ENCODE measurements at regions not wholly inside any gene's neighbourhood (a gene's known extent, or its start where the extent isn't known, plus 50 kb on each side); places are given as distances from the start of the nearest gene placed in this dataset.

GRCh38 chr11:81159900-81160299 is 1573.8 kb downstream of the FAM181B start:
- TF ChIP-seq CTCF (conservative IDR thresholded peaks at IDR 0.05 in 1 of 2, IDR thresholded peaks at IDR 0.05 in 1 of 2; ENCODE audit: extremely low read depth in 1 of 2, insufficient read depth in 1 of 2, low read depth in 1 of 2, low read length in 2 of 2) = no peak
- no peak for TF ChIP-seq EZH2 (IDR thresholded peaks at IDR 0.05; ENCODE audit: borderline replicate concordance, low read length)

Measured in mammary epithelial cell (primary cell).